Muscle layer of colon (tissue), 2 donors: ENCODE measurements at regions not wholly inside any gene's neighbourhood (a gene's known extent, or its start where the extent isn't known, plus 50 kb on each side); places are given as distances from the start of the nearest gene placed in this dataset.

Experiments used
- H3K27ac ChIP-seq: one replicate; pipeline ENCODE4 v1.7.0; 2013; ENCODE audit warnings: low read depth, mild to moderate bottlenecking, low read length, moderate library complexity
- H3K27me3 ChIP-seq, 2 donors: one replicate each; pipeline ENCODE4 v1.7.0; 2013; ENCODE audit warnings: low read length in 2 of 2, mild to moderate bottlenecking in 2 of 2; ENCODE audit not compliant: insufficient read depth in 2 of 2, control insufficient read depth in 1 of 2
- H3K36me3 ChIP-seq: one replicate; pipeline ENCODE4 v1.7.0; 2013; ENCODE audit warnings: mild to moderate bottlenecking, low read length; ENCODE audit not compliant: insufficient read depth
- H3K4me1 ChIP-seq: one replicate; pipeline ENCODE4 v1.7.0; 2013; ENCODE audit warnings: mild to moderate bottlenecking, low read length; ENCODE audit not compliant: insufficient read depth
- H3K4me3 ChIP-seq, 2 donors: one replicate each; pipeline ENCODE4 v1.7.0; 2013; ENCODE audit warnings: low read length in 2 of 2, low read depth in 1 of 2, mild to moderate bottlenecking in 1 of 2, moderate library complexity in 1 of 2
- H3K9ac ChIP-seq: one replicate; pipeline ENCODE4 v1.7.0; 2013; ENCODE audit warnings: low read length
- H3K9me3 ChIP-seq: one replicate; pipeline ENCODE4 v1.7.0; 2013; ENCODE audit warnings: mild to moderate bottlenecking, low read length
- donor health status: abdominal sarcoma.
- donor health status: Adenocarcinoma of cecum.

DNA sequence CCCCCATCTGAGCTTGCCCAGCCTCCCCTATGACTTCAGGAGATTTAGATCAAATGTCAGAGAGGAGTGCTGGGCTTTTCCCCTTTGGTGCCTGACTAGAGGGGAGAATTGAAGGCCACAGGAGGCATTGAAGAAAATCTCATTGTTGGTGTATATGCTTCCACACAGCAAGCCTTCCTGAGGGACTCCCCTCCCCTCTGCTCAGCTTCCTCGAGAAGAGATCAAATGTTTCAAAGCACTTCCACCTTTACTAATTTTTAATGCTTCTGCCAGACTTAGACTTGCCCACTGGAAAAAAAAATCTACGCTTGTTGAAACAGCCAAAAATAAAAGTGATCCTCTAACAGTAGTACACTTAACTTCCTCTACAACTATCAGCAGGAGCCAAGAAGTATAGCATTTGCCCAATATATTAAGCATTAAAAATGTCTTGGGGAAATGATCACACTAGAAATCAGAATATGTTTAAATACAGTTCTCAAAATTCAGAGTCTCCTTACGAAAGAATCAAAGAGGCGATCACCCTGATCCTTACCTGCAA is 79.3 kb downstream of the FZD1 start:
- no peaks in the 10 kb centered on the region for H3K4me1 ChIP-seq
- H3K9ac ChIP-seq: no peak overlapping the region
- H3K27ac ChIP-seq: no peak overlapping the region
- no peak overlapping the region for H3K4me3 ChIP-seq
- no peaks in the 10 kb centered on the region for H3K9me3 ChIP-seq
- no peaks in the 10 kb centered on the region for H3K36me3 ChIP-seq
- H3K27me3 ChIP-seq: no peaks in the 10 kb centered on the region

DNA sequence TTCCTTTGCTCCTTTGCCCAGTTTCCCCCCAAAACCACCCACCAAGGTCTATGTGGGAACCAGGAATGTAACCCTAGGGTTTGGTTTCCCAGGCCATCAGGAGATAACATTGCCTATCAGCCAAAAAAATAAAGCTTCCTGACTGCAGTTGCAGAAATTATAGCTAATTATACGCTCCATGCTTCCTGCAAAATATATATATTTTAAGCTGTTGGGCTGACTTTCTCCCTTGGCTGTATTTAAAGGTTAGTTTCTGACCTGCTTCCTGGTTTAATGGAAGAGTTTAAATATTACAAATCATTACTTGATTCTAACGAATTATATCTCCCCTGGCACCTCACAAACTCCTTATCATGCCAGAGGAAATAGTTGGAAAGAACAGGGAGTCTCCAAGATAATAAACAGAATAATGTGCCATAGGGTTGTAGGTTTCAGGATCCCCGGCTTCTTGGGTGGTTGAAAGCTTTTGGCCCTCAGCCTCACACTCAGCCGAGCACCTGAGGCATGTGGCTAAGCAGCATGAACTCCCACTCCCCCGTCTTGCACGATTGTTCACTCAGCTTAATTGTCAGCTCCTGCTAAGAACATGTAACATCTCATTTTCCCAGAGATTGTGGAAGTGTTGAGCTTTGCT is 79.9 kb downstream of the FZD1 start:
- H3K9me3 ChIP-seq: no peaks in the 10 kb centered on the region
- no peak overlapping the region for H3K27ac ChIP-seq
- H3K36me3 ChIP-seq: no peaks in the 10 kb centered on the region
- no peaks in the 10 kb centered on the region for H3K4me1 ChIP-seq
- H3K9ac ChIP-seq: no peak overlapping the region
- no peaks in the 10 kb centered on the region for H3K27me3 ChIP-seq
- H3K4me3 ChIP-seq: no peak overlapping the region

DNA sequence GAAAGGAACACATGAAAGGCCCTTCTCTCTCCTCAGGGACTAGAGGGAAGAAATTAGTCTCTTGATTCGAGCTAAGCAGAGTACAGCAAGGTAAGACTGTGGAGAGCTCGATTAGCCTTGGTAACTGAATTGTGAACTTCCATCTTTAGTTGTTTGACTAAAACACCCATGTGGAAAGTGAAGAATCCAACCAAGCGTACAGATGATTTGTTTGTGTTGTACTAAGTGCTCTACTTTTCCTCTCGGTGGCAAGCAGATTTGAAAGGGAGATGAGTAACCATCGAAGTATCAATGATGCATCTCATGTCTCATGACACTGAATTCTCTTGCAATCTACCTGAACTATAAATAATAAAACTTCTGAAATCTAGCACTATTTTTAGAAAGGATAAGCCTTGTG is 80.7 kb downstream of the FZD1 start:
- no peak overlapping the region for H3K27ac ChIP-seq
- H3K9ac ChIP-seq: no peak overlapping the region

DNA sequence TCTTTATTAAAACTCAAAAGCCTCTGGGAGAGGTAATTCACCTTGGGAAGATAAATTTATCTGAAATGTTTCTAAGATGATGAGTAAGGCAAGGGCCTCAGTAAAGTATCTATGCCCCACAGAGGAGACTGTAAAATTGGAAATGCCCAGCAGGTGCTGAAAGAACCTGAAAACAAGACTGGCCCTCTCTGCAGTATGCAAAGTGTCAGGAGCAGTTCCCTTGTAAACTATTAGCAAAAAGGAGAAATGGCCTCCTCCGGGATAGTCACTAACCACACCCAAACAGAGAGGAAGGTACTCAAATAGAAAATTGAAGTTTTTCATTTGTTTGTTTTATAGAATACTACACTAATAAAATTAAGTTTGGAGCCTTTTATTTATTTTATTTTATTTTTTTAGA is 81.2 kb downstream of the FZD1 start:
- no peaks in the 10 kb centered on the region for H3K36me3 ChIP-seq
- H3K9ac ChIP-seq: no peak overlapping the region
- no peaks in the 10 kb centered on the region for H3K27me3 ChIP-seq
- no peaks in the 10 kb centered on the region for H3K9me3 ChIP-seq
- no peaks in the 10 kb centered on the region for H3K4me1 ChIP-seq
- no peak overlapping the region for H3K4me3 ChIP-seq
- H3K27ac ChIP-seq: no peak overlapping the region

More for the DNA sequence above, 80.7 kb downstream of the FZD1 start:
- Histone ChIP-seq H3K27me3 (no peaks in the 10 kb centered on the region), H3K4me3 (no peak overlapping the region), H3K4me1 (no peaks in the 10 kb centered on the region), H3K36me3 (no peaks in the 10 kb centered on the region), H3K9me3 (no peaks in the 10 kb centered on the region)

DNA sequence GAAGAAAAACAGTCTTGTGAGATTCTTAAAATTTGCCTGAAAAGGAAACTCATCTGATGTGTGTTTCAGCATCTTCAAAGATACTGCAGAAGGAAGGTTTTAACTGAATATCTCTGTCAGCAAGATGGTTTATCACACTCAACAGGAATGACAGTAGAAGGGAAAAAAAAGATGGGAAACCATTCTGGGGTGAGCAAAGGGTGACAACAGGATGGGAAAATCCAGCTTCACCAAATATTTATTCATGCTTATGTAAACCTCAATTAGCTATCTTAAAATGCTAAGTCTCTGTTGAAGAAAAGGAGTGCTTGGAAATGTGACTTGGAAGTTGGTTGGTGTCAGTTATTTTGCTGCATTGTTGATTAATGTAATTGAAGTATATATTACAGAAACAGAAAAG is 82.2 kb downstream of the FZD1 start:
- H3K4me3 ChIP-seq: no peak overlapping the region

DNA sequence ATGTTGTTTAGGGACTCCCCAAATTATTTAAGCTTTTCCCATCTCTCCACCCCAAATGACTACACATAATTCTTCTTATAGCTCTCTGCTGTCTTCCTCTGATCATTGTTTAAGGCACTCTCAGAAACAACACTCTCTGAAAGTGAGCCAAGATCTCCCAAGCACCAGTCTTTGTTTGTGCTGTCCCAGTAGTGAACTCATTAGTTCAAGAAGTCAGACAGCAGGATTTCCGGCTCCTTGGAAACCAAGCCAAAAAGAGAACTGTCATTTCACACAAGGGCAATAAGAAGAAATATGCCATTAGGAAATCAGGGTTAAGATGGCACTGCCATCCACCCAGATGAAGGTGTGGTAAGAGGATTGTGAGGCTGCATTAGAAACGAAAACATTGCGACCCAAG is 83.1 kb downstream of the FZD1 start:
- Histone ChIP-seq H3K9me3 (no peaks in the 10 kb centered on the region), H3K4me1 (no peaks in the 10 kb centered on the region), H3K36me3 (no peaks in the 10 kb centered on the region), H3K27me3 (no peaks in the 10 kb centered on the region), H3K9ac (no peak overlapping the region), H3K27ac (no peak overlapping the region), H3K4me3 (no peak overlapping the region)

More for the DNA sequence above, 82.2 kb downstream of the FZD1 start:
- H3K27me3 ChIP-seq: no peaks in the 10 kb centered on the region
- H3K9me3 ChIP-seq: no peaks in the 10 kb centered on the region
- H3K36me3 ChIP-seq: no peaks in the 10 kb centered on the region
- no peaks in the 10 kb centered on the region for H3K4me1 ChIP-seq
- H3K9ac ChIP-seq: no peak overlapping the region
- H3K27ac ChIP-seq: no peak overlapping the region

DNA sequence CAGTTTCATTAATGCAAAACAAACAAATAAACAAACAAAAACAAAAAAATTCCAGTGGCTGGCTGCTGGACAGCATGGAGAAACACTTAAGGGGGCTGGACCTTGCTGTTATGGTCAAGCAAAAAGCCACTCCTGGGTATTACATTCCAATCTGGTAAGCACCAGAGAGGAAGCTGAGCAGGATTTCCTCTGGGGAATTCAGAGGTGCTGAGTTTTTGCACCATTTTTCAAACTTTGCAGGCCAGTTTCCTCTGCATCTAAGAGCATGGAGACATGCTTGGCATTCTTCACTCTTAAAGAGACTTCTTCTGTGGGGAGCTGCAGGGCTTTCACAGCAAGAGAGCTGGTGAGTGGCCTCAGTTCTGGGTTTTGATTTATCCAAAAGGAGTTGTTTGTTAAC is 84.5 kb downstream of the FZD1 start:
- Histone ChIP-seq H3K4me3 (no peak overlapping the region), H3K4me1 (no peaks in the 10 kb centered on the region), H3K27me3 (no peaks in the 10 kb centered on the region), H3K27ac (no peak overlapping the region), H3K9ac (no peak overlapping the region), H3K36me3 (no peaks in the 10 kb centered on the region), H3K9me3 (no peaks in the 10 kb centered on the region)

DNA sequence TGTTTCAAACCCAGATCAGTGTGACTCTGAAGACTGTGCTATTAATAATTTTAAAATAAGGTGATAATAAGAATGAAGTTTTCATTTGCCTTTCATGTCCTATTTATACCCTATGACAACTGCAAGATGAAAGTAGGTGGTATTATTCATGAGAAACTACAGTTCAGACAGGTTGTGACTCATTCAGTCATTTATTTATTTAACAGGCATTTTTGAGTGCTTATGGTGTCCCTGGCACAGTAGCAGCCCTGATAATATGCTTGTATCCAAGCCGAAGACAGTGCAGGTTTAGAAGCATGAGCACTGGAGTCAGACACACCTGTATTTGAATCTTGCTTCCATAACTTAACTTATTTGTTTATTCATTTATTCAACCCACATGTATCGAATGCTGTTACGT is 87.1 kb downstream of the FZD1 start:
- H3K4me3 ChIP-seq: no peak overlapping the region
- H3K9ac ChIP-seq: no peak overlapping the region
- H3K36me3 ChIP-seq: no peaks in the 10 kb centered on the region

DNA sequence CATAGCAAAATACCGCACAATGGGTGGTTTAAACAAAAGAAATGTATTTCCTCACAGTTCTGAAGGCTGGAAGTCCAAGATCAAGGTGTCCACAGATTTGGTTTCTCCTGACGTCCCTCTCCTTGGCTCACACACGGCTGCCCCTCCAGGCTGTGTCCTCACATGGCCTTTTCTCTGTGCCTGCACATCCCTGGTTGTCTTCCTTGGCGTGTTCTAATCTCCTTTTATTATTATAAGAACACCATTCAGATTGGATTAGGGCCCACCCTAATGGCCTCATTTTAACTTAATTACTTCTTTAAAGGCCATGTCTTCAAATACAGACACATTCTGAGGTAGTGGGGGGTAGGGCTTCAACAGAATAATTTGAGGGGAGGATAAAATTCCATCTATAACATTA is 87.9 kb downstream of the FZD1 start:
- Histone ChIP-seq H3K9ac (no peak overlapping the region), H3K27ac (no peak overlapping the region), H3K36me3 (no peaks in the 10 kb centered on the region), H3K9me3 (no peaks in the 10 kb centered on the region), H3K27me3 (no peaks in the 10 kb centered on the region), H3K4me1 (no peaks in the 10 kb centered on the region), H3K4me3 (no peak overlapping the region)

More for the DNA sequence above, 87.1 kb downstream of the FZD1 start:
- H3K4me1 ChIP-seq: no peaks in the 10 kb centered on the region
- H3K27me3 ChIP-seq: no peaks in the 10 kb centered on the region
- H3K27ac ChIP-seq: no peak overlapping the region
- no peaks in the 10 kb centered on the region for H3K9me3 ChIP-seq

DNA sequence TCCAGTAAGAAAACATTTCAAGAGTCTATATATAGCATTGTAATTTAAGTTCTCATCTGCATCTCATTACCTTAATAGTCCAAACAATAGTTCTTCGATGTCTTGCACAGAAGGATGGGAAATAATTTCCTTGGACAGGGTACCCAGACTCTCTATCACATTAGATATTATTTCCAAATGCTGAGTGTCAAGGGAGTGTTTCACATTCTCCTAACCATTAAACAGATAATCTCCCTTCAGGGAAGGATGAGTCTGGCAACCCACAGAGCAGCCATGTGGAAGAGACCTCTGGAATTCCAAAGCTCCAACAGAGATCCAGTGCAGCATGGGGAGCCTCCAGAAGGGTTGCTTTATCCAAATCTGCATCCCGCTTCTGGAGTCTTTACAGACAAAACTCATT is 89.6 kb downstream of the FZD1 start:
- Histone ChIP-seq H3K4me3 (no peak overlapping the region), H3K27ac (no peak overlapping the region), H3K9ac (no peak overlapping the region), H3K9me3 (no peaks in the 10 kb centered on the region), H3K4me1 (no peaks in the 10 kb centered on the region), H3K27me3 (no peaks in the 10 kb centered on the region), H3K36me3 (no peaks in the 10 kb centered on the region)

DNA sequence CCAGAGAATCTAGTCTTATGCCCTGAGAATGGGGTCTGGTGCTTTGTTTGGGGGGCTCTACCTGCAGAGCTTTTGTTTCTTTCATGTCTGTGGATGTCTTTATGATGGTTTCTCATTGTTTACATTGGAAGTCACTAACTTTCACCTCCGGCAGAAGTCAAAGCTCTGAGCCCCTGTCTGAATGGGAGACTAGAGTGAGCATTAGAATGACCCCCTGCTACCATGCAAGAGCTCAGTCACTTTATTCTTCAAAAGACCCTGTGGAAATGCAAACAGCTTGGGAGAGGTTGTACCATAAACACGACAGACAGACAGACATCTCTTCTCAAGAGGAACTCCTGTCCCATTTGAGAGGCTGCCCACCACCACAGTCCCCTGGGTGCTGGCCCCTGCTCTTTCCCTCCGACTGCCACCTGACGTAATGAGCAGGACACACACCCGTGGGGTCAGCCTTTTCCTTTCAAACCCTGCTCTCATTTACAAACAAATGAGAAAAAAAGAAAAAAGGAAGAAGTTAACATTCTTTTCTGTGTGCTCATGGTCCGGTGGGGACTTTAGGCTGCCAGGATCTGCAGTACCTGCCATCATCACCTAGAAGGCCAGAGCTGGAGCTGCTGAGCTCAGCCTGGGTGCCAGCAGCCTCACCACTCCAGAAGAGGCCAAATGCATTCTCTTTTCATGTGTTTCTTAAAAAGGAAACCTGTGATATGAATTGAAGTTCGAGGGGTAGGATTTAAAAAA is 91.6 kb downstream of the FZD1 start:
- Histone ChIP-seq H3K4me3 (no peak overlapping the region), H3K27ac (no peak overlapping the region), H3K4me1 (no peaks in the 10 kb centered on the region), H3K36me3 (no peaks in the 10 kb centered on the region), H3K9me3 (no peaks in the 10 kb centered on the region), H3K27me3 (no peaks in the 10 kb centered on the region), H3K9ac (no peak overlapping the region)

DNA sequence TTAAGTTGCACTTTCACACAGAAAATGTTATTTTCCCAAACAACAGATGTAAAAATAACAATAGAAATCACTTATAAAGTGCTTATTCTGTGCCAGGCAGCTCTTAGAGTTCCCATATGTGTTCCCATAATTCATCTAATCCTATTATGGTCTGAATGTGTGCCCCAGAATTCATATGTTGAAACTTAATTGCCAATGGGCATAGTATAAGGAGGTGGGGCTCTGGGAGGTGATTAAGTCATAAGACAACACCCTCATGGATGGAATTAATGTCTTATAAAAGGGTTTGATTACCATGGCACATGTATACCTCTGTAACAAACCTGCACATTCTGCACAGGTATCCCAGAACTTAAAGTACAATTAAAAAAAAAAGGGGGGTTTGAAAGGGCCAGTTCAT is 92.7 kb downstream of the FZD1 start:
- H3K4me1 ChIP-seq: no peaks in the 10 kb centered on the region
- H3K36me3 ChIP-seq: no peaks in the 10 kb centered on the region
- H3K4me3 ChIP-seq: no peak overlapping the region
- H3K9ac ChIP-seq: no peak overlapping the region
- no peak overlapping the region for H3K27ac ChIP-seq
- H3K9me3 ChIP-seq: no peaks in the 10 kb centered on the region
- H3K27me3 ChIP-seq: no peaks in the 10 kb centered on the region
